HepG2 (cell line): ENCODE measurements at regions not wholly inside any gene's neighbourhood (a gene's known extent, or its start where the extent isn't known, plus 50 kb on each side); places are given as distances from the start of the nearest gene placed in this dataset.

Experiments used
- ATAC-seq: fragments of 200-7000 bp; cut with Tn5 transposase; 3 replicates; pipeline ENCODE4 v1.9.1; 2020; ENCODE audit warnings: mild to moderate bottlenecking, moderate library complexity
- BruUV-seq: library from RNA; stranded (reverse); fragments of 400-500 nt; replicated peaks from 2 replicates; lab custom pipeline; 2021; lab: Mats Ljungman, UMichigan
- CTCF ChIA-PET: fragments of 300-600 bp; formaldehyde crosslinking; extraction: SDS; loops from one replicate; lab custom pipeline; 2021; ENCODE audit warnings: low total read pairs, inconsistent platforms, low intra/inter-chr PET ratio; lab: Yijun Ruan, JAX
- POLR2A ChIA-PET: fragments of 350-600 bp; sonication (Branson Sonifier 250); formaldehyde crosslinking; loops from one replicate; lab custom pipeline; 2020; ENCODE audit warnings: antibody characterized with exemption, inconsistent platforms; lab: Yijun Ruan, JAX
- DNase-seq: peaks from one replicate; pipeline ENCODE4 v3.0.0-alpha.2; 2015; ENCODE audit warnings: low spot score
- FAIRE-seq: peaks from 3 replicates; lab custom pipeline; 2011; peaks lifted over from hg19 to GRCh38; lab: Jason Lieb, UNC
- H2AFZ ChIP-seq: one replicate; pipeline ENCODE4 v1.6.1; 2011; ENCODE audit warnings: low read length, inconsistent platforms
- H3K27ac ChIP-seq: fragments of 300-600 bp; 3 replicates; pipeline ENCODE4 v1.8.0; 2011; ENCODE audit warnings: mixed run types, mild to moderate bottlenecking, mixed read lengths, low read length, inconsistent platforms; ENCODE audit not compliant: insufficient read depth; ENCODE audit errors: extremely low read length
- H3K27me3 ChIP-seq, 2 experiments: fragments of 200-600 bp in 1 of 2; 2 replicates in 1 of 2; 3 replicates in 1 of 2; pipeline versions ENCODE4 v1.6.0 to v1.8.0; 2011; ENCODE audit warnings: low read length in 2 of 2, mild to moderate bottlenecking in 2 of 2, moderate library complexity in 2 of 2, inconsistent platforms in 1 of 2; ENCODE audit not compliant: insufficient read depth in 2 of 2, control insufficient read depth in 1 of 2
- H3K36me3 ChIP-seq, 2 experiments: fragments of 200-600 bp in 1 of 2; replicated peaks in 1 of 2; 2 replicates in 1 of 2; 3 replicates in 1 of 2; pipeline versions ENCODE4 v1.5.1 to v1.8.0; 2011; ENCODE audit warnings: low read length in 2 of 2, inconsistent platforms in 1 of 2; ENCODE audit not compliant: insufficient read depth in 2 of 2, control insufficient read depth in 1 of 2
- H3K4me1 ChIP-seq: 2 replicates; pipeline ENCODE4 v1.5.1; 2012; ENCODE audit warnings: low read length, inconsistent platforms; ENCODE audit not compliant: insufficient read depth
- H3K4me2 ChIP-seq: 2 replicates; pipeline ENCODE4 v1.6.0; 2011; ENCODE audit warnings: low read depth, low read length, inconsistent platforms
- H3K4me3 ChIP-seq, 3 experiments: fragments of 200-600 bp in 1 of 3; sonication (generic), shearing (Covaris generic) in 1 of 3; replicated peaks in 1 of 3; 2 replicates each; pipeline ENCODE4 v1.5.1; 2011 to 2016; ENCODE audit warnings: low read length in 3 of 3, inconsistent platforms in 2 of 3, low read depth in 2 of 3, mild to moderate bottlenecking in 2 of 3, control low read depth in 1 of 3, mixed read lengths in 1 of 3; ENCODE audit not compliant: insufficient read depth in 1 of 3
- H3K79me2 ChIP-seq: one replicate; pipeline ENCODE4 v1.6.1; 2011; ENCODE audit warnings: low read length, inconsistent platforms; ENCODE audit not compliant: insufficient read depth
- H3K9ac ChIP-seq: 2 replicates; pipeline ENCODE4 v1.6.0; 2011; ENCODE audit warnings: mild to moderate bottlenecking, low read depth, low read length, inconsistent platforms; ENCODE audit not compliant: insufficient read depth
- H3K9me3 ChIP-seq: 2 replicates; pipeline ENCODE4 v1.5.1; 2012; ENCODE audit warnings: mild to moderate bottlenecking, low read length
- H4K20me1 ChIP-seq: 2 replicates; pipeline ENCODE4 v1.6.0; 2011; ENCODE audit warnings: inconsistent platforms, mild to moderate bottlenecking, low read length, moderate library complexity; ENCODE audit not compliant: insufficient read depth
- ASH2L ChIP-seq: fragments of 300-600, 200-600 bp; sonication (generic); IDR thresholded peaks from 2 replicates; pipeline ENCODE4 v1.7.0; 2017; ENCODE audit warnings: low read depth, mild to moderate bottlenecking, moderate library complexity, mixed read lengths, low read length; ENCODE audit not compliant: insufficient read length
- CREM ChIP-seq, 2 experiments: sonication (generic) in 1 of 2; formaldehyde crosslinking in 1 of 2; IDR thresholded peaks; 2 replicates each; pipeline versions ENCODE4 v1.4.0 to v1.6.1; 2016 to 2020; ENCODE audit warnings: antibody characterized with exemption in 1 of 2, mild to moderate bottlenecking in 1 of 2, missing genetic modification reagents in 1 of 2
- FOXJ3 ChIP-seq: sonication (generic); formaldehyde crosslinking; IDR thresholded peaks from 2 replicates; pipeline ENCODE4 v1.4.0; 2020; ENCODE audit warnings: missing genetic modification reagents, mild to moderate bottlenecking, borderline replicate concordance
- FOXO1 ChIP-seq: sonication (generic); formaldehyde crosslinking; IDR thresholded peaks from 2 replicates; pipeline ENCODE4 v1.4.0; 2020; ENCODE audit warnings: missing genetic modification reagents
- HHEX ChIP-seq: IDR thresholded peaks from 2 replicates; pipeline ENCODE4 v1.6.1; 2016; ENCODE audit warnings: control low read depth
- HOXA7 ChIP-seq: sonication (generic); formaldehyde crosslinking; IDR thresholded peaks from 2 replicates; pipeline ENCODE4 v1.8.1; 2022; ENCODE audit warnings: mild to moderate bottlenecking, missing genetic modification reagents, moderate library complexity
- SOX13 ChIP-seq, 3 experiments: fragments of 450-650 bp in 1 of 3; sonication (generic) in 1 of 3; formaldehyde crosslinking in 1 of 3; IDR thresholded peaks in 2 of 3; conservative IDR thresholded peaks in 1 of 3; 2 replicates each; pipeline versions ENCODE4 v1.5.0 to v1.6.1; 2016 to 2020; ENCODE audit warnings: antibody characterized with exemption in 1 of 3, mild to moderate bottlenecking in 1 of 3, missing compliant biosample characterization in 1 of 3, missing genetic modification reagents in 1 of 3, moderate library complexity in 1 of 3
- TBL1XR1 ChIP-seq: fragments of 150-350 bp; IDR thresholded peaks from 2 replicates; pipeline ENCODE4 v1.6.1; 2014; ENCODE audit warnings: borderline replicate concordance, low read length; ENCODE audit not compliant: partially characterized antibody
- TRIM24 ChIP-seq: sonication (generic); formaldehyde crosslinking; IDR thresholded peaks from 2 replicates; pipeline ENCODE4 v1.8.0; 2022; ENCODE audit warnings: mild to moderate bottlenecking, missing genetic modification reagents
- ZNF564 ChIP-seq: sonication (generic); formaldehyde crosslinking; IDR thresholded peaks from 2 replicates; pipeline ENCODE4 v1.8.1; 2023; ENCODE audit warnings: mild to moderate bottlenecking, missing genetic modification reagents
- ZNF678 ChIP-seq: sonication (generic); formaldehyde crosslinking; IDR thresholded peaks from 2 replicates; pipeline ENCODE4 v1.4.0; 2020; ENCODE audit warnings: mild to moderate bottlenecking, missing genetic modification reagents
- ZNF839 ChIP-seq: sonication (generic); formaldehyde crosslinking; IDR thresholded peaks from 2 replicates; pipeline ENCODE4 v1.4.0; 2020; ENCODE audit warnings: missing genetic modification reagents, mild to moderate bottlenecking, borderline replicate concordance
- WGBS: methylation state at CpG from one replicate; pipeline ENCODE4 v1.1.6; 2017; ENCODE audit warnings: low lambda C conversion rate; 5-methylcytosine and 5-hydroxymethylcytosine counted together
- in situ Hi-C: cut with HindIII; loops from 2 replicates; pipeline ENCODE4 v1.10.0; 2017; ENCODE audit warnings: low pct_unique_long_range_greater_than_20kb; ENCODE audit not compliant: extremely low pct_ligation_motif_present
- intact Hi-C: fragments of 100-400 bp; cut with micrococcal nuclease; formaldehyde crosslinking; loops from one replicate; pipeline ENCODE4 v1.10.0; 2022; ENCODE audit not compliant: unreplicated experiment
- TF ChIP-seq, protein P1 (sequence below): IDR thresholded peaks from 2 replicates; pipeline ENCODE4 v1.6.1; 2016; ENCODE audit warnings: missing genetic modification reagents, missing compliant biosample characterization
- TF ChIP-seq, protein P2 (sequence below): sonication (generic); formaldehyde crosslinking; IDR thresholded peaks from 2 replicates; pipeline ENCODE4 v1.8.0; 2022; ENCODE audit warnings: low read depth, missing genetic modification reagents
- TF ChIP-seq, protein P3 (sequence below): sonication (generic); formaldehyde crosslinking; IDR thresholded peaks from 2 replicates; pipeline ENCODE4 v1.4.0; 2020; ENCODE audit warnings: missing genetic modification reagents, low read depth, mild to moderate bottlenecking, borderline replicate concordance
- TF ChIP-seq, protein P4 (sequence below): sonication (generic); formaldehyde crosslinking; IDR thresholded peaks from 2 replicates; pipeline ENCODE4 v1.4.0; 2020; ENCODE audit warnings: mild to moderate bottlenecking, missing genetic modification reagents
- TF ChIP-seq, protein P5 (sequence below): sonication (generic); formaldehyde crosslinking; IDR thresholded peaks from 2 replicates; pipeline ENCODE4 v1.4.0; 2020; ENCODE audit warnings: missing genetic modification reagents

DNA sequence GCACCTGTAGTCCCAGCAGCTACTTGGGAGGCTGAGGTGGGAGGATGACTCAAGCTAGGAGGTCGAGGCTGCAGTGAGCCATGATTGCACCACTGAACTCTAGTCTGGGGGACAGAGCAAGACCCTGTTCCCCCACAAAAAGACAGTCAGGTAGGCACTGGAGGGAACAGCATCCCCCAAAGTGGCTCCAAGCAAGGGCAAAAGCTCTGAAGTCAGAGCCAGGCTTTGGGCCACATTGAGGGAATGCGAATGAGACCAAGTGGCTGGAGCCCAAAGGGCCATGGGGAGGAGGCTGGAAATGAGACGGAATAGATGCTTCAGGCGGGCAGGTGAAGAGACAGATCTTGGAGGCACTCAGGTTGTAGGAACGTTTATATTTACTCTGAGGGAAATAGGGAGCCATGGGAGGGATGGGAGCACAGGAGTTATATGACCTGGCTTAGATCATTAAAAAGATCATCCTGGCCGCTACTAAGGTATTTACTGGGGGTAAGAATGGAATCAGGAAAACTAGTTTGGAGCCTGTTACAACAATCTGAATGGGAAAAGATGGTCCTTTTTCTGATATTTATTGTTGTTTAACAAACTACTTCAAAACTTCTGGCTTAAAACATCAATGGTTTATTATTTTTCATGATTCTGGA, 229.6 kb upstream of the ZNF217 start (continued):
- TF ChIP-seq CREM (IDR thresholded peaks at IDR 0.05): 0 out of 2 replicates have a peak, but pooled peaks have one; percentile 10
- TF ChIP-seq CREM (CRISPR knock-in tag; IDR thresholded peaks at IDR 0.05): no peak
- TF ChIP-seq, protein P1, sequence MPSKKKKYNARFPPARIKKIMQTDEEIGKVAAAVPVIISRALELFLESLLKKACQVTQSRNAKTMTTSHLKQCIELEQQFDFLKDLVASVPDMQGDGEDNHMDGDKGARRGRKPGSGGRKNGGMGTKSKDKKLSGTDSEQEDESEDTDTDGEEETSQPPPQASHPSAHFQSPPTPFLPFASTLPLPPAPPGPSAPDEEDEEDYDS (CRISPR knock-in tag): no peak
- TF ChIP-seq FOXO1: no peak
- no peak for TF ChIP-seq ZNF564
- no peak for TF ChIP-seq TBL1XR1

DNA sequence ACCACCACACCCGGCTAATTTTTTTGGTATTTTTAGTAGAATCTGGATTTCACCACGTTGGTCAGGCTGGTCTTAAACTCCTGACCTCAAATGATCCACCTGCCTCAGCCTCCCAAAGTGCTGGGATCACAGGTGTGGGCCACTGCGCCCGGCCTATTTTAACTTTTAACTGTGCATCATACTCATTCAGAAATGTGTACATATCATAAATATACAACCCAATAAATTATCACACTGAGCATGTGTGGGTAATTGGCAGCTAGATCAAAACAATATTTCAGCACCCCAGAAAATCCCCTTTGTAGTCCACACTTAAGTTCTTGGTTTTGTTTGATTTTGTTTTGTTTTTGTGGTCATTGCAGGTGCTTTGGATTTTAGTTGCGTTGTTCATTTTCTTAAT, 228.9 kb upstream of the ZNF217 start:
- Histone ChIP-seq H2AFZ (no peak overlapping the region), H4K20me1 (no peaks in the 10 kb centered on the region), H3K79me2 (no peaks in the 10 kb centered on the region), H3K27ac (no peak overlapping the region), H3K9ac (no peak overlapping the region), H3K36me3 (no peaks in the 10 kb centered on the region), H3K27me3 (no peaks in the 10 kb centered on the region), H3K4me1 (peaks cover 38% of the 10 kb centered on the region), H3K4me3 (no peak overlapping the region), H3K9me3 (no peaks in the 10 kb centered on the region), H3K4me2 (no peak overlapping the region)
- CTCF ChIA-PET: no interaction called here
- POLR2A ChIA-PET: no interaction called here
- no peak for DNase-seq
- BruUV-seq: no TSS peak
- ATAC-seq: no peak
- no peak for FAIRE-seq
- in situ Hi-C loops (no loop called here), intact Hi-C loops (no loop called here)
- 91% methylated on average over 5 of the region's 5 CpGs for WGBS
- TF ChIP-seq SOX13 (IDR thresholded peaks at IDR 0.05) (no peak), SOX13 (CRISPR knock-in tag; conservative IDR thresholded peaks at IDR 0.05 in 1 of 2, IDR thresholded peaks at IDR 0.05 in 1 of 2) (no peak), ZNF678 (CRISPR knock-in tag) (no peak), ASH2L (no peak), TRIM24 (CRISPR knock-in tag) (no peak), HOXA7 (CRISPR knock-in tag) (no peak), FOXJ3 (CRISPR knock-in tag) (no peak), HHEX (CRISPR knock-in tag) (no peak), ZNF839 (no peak)
- TF ChIP-seq, protein P2, sequence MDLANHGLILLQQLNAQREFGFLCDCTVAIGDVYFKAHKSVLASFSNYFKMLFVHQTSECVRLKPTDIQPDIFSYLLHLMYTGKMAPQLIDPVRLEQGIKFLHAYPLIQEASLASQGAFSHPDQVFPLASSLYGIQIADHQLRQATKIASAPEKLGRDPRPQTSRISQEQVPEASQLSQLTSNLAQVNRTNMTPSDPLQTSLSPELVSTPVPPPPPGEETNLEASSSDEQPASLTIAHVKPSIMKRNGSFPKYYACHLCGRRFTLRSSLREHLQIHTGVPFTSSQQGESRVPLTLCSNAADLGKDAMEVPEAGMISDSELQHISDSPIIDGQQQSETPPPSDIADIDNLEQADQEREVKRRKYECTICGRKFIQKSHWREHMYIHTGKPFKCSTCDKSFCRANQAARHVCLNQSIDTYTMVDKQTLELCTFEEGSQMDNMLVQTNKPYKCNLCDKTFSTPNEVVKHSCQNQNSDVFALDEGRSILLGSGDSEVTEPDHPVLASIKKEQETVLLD: no peak
- TF ChIP-seq, protein P3, sequence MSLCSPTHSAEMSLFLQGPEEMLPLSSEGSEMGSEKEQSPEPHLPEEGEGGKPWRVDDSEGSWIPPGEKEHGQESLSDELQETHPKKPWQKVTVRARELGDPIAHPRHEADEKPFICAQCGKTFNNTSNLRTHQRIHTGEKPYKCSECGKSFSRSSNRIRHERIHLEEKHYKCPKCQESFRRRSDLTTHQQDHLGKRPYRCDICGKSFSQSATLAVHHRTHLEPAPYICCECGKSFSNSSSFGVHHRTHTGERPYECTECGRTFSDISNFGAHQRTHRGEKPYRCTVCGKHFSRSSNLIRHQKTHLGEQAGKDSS (CRISPR knock-in tag): no peak
- TF ChIP-seq, protein P4, sequence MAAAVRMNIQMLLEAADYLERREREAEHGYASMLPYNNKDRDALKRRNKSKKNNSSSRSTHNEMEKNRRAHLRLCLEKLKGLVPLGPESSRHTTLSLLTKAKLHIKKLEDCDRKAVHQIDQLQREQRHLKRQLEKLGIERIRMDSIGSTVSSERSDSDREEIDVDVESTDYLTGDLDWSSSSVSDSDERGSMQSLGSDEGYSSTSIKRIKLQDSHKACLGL (CRISPR knock-in tag): no peak
- TF ChIP-seq, protein P5, sequence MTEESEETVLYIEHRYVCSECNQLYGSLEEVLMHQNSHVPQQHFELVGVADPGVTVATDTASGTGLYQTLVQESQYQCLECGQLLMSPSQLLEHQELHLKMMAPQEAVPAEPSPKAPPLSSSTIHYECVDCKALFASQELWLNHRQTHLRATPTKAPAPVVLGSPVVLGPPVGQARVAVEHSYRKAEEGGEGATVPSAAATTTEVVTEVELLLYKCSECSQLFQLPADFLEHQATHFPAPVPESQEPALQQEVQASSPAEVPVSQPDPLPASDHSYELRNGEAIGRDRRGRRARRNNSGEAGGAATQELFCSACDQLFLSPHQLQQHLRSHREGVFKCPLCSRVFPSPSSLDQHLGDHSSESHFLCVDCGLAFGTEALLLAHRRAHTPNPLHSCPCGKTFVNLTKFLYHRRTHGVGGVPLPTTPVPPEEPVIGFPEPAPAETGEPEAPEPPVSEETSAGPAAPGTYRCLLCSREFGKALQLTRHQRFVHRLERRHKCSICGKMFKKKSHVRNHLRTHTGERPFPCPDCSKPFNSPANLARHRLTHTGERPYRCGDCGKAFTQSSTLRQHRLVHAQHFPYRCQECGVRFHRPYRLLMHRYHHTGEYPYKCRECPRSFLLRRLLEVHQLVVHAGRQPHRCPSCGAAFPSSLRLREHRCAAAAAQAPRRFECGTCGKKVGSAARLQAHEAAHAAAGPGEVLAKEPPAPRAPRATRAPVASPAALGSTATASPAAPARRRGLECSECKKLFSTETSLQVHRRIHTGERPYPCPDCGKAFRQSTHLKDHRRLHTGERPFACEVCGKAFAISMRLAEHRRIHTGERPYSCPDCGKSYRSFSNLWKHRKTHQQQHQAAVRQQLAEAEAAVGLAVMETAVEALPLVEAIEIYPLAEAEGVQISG (CRISPR knock-in tag): no peak
